ENCODE measurements at regions not wholly inside any gene's neighbourhood (a gene's known extent, or its start where the extent isn't known, plus 50 kb on each side); places are given as distances from the start of the nearest gene placed in this dataset.

GRCh38 chr7:9181356-9181755 lies 747.9 kb downstream of the NXPH1 start:
- no peak for DNase-seq (ENCODE audit: low read depth)
- TF ChIP-seq, protein P1, sequence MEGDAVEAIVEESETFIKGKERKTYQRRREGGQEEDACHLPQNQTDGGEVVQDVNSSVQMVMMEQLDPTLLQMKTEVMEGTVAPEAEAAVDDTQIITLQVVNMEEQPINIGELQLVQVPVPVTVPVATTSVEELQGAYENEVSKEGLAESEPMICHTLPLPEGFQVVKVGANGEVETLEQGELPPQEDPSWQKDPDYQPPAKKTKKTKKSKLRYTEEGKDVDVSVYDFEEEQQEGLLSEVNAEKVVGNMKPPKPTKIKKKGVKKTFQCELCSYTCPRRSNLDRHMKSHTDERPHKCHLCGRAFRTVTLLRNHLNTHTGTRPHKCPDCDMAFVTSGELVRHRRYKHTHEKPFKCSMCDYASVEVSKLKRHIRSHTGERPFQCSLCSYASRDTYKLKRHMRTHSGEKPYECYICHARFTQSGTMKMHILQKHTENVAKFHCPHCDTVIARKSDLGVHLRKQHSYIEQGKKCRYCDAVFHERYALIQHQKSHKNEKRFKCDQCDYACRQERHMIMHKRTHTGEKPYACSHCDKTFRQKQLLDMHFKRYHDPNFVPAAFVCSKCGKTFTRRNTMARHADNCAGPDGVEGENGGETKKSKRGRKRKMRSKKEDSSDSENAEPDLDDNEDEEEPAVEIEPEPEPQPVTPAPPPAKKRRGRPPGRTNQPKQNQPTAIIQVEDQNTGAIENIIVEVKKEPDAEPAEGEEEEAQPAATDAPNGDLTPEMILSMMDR (conservative IDR thresholded peaks at IDR 0.05; ENCODE audit: low read depth, low read length), result no peak
- no peak overlapping the region for H3K4me3 ChIP-seq (ENCODE audit: low read depth, low read length)

- TF ChIP-seq, protein P1 (conservative IDR thresholded peaks at IDR 0.05; ENCODE audit: low read depth, low read length), result no peak
- H3K4me3 ChIP-seq (ENCODE audit: low read depth, low read length), result no peak overlapping the region
- DNase-seq (ENCODE audit: low read depth), result no peak
Observed at GRCh38 chr7:9186730-9187129, 753.3 kb downstream of the NXPH1 start.

DNA sequence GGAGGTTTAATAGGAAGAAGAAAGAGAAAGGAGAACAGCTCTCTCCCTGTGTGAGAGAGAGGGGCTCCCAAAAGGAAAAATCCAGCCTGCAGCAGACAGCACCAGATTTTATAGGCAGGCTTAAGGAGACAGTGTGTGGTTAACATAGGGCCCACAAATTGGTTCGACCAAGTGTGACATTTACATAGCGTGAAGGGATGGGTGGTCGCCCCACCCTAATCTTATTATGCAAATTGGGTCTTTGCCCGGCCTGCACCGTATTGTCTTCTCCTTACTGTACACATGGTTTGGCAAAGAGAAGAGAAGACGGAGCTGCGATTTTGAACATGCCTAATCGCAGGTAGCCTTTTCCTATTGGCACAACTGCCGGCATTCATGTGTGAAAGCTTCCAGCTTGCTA lies 756.3 kb downstream of the NXPH1 start:
- H3K4me3 ChIP-seq (ENCODE audit: low read depth, low read length), result no peak overlapping the region
- no peak for DNase-seq (ENCODE audit: low read depth)
- TF ChIP-seq, protein P1 (conservative IDR thresholded peaks at IDR 0.05; ENCODE audit: low read depth, low read length), result no peak

- DNase-seq (ENCODE audit: low read depth), result peak; percentile 1
- TF ChIP-seq, protein P1 (conservative IDR thresholded peaks at IDR 0.05; ENCODE audit: low read depth, low read length), result no peak
- H3K4me3 ChIP-seq (ENCODE audit: low read depth, low read length), result no peak overlapping the region
Observed at GRCh38 chr7:9192969-9193368, 759.6 kb downstream of the NXPH1 start.

GRCh38 chr7:9200626-9201025 lies 767.2 kb downstream of the NXPH1 start:
- no peak for DNase-seq (ENCODE audit: low read depth)
- TF ChIP-seq, protein P1 (conservative IDR thresholded peaks at IDR 0.05; ENCODE audit: low read depth, low read length), result no peak
- H3K4me3 ChIP-seq (ENCODE audit: low read depth, low read length), result no peak overlapping the region

DNA sequence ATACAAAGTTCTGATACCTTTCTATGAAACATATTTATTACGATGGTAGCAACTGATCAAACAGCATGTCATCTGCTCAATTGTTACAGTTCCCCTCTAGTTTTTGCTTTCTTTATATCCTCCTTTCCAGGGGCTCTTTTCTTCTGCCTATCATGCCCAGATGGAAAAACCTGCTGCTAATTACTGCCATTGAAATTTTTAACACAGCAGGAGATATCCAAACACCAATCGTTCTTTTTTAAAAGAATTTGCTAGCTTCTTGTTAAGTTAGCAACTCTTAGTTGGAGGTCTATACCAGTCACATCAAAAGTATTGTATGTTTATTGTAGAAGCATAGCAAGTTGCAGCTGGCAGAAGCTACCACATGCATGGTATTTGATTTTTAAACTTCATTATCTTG lies 768.5 kb downstream of the NXPH1 start:
- DNase-seq (ENCODE audit: low read depth), result no peak
- TF ChIP-seq, protein P1 (conservative IDR thresholded peaks at IDR 0.05; ENCODE audit: low read depth, low read length), result no peak

DNA sequence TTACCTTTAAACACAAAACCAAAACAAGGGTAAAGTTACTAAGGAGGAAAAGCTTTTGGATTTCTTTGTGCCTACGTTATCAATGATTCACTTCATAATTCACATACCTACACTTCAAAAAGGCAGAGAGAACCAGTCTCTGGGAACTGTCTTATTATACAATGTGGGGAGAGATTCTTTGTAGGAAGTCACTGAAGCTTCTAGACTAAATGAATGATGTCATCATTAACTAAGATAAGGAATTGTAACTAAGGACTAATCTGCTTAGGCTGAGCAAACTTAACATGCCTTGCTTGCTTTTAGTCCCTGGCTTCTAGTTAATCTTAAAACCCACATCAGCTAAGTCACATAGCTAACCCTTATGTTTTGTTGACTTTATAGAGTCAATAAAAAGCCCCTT lies 771.2 kb downstream of the NXPH1 start:
- no peak overlapping the region for H3K4me3 ChIP-seq (ENCODE audit: low read depth, low read length)
- peak; percentile 1 for DNase-seq (ENCODE audit: low read depth)
- TF ChIP-seq, protein P1 (conservative IDR thresholded peaks at IDR 0.05; ENCODE audit: low read depth, low read length), result no peak

More for the DNA sequence above, 768.5 kb downstream of the NXPH1 start:
- H3K4me3 ChIP-seq (ENCODE audit: low read depth, low read length), result no peak overlapping the region

Data from choroid plexus epithelial cell (primary cell).